SU-DHL-6 (cell line): ENCODE measurements at regions not wholly inside any gene's neighbourhood (a gene's known extent, or its start where the extent isn't known, plus 50 kb on each side); places are given as distances from the start of the nearest gene placed in this dataset.

Experiments used
- EZH2phosphoT487 ChIP-seq: fragments of 200-600 bp; sonication (generic), shearing (Covaris generic); conservative IDR thresholded peaks from 2 replicates; pipeline ENCODE4 v1.6.1; 2018; ENCODE audit warnings: mild to moderate bottlenecking, antibody characterized with exemption, low read length, moderate library complexity, mixed read lengths
- TF ChIP-seq, protein P1 (sequence below): fragments of 200-600 bp; sonication (generic); IDR thresholded peaks from one replicate; pipeline ENCODE4 v1.5.1; 2017; ENCODE audit warnings: antibody characterized with exemption, mild to moderate bottlenecking, low read length, moderate library complexity; ENCODE audit not compliant: insufficient read depth, poor library complexity, severe bottlenecking

DNA sequence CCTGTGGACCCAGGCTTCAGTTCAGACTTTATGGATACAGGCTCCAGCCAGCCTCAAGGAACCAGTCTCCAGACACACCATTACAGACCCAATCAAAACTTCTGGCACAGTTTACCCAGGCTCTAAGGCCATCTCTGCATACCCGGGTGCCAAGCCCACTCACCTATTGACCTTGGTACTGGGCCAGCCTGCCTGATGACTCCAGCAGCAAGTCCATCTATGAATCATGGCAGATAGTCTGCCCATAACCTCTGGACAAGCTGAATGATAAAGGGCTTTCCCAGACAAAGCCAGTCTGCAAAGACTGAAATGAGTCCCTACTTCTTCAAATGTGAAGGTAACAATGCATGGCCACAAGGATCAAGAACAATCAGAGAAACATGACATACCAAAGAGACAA is 1327.1 kb upstream of the C9orf72 start:
- TF ChIP-seq, protein P1, sequence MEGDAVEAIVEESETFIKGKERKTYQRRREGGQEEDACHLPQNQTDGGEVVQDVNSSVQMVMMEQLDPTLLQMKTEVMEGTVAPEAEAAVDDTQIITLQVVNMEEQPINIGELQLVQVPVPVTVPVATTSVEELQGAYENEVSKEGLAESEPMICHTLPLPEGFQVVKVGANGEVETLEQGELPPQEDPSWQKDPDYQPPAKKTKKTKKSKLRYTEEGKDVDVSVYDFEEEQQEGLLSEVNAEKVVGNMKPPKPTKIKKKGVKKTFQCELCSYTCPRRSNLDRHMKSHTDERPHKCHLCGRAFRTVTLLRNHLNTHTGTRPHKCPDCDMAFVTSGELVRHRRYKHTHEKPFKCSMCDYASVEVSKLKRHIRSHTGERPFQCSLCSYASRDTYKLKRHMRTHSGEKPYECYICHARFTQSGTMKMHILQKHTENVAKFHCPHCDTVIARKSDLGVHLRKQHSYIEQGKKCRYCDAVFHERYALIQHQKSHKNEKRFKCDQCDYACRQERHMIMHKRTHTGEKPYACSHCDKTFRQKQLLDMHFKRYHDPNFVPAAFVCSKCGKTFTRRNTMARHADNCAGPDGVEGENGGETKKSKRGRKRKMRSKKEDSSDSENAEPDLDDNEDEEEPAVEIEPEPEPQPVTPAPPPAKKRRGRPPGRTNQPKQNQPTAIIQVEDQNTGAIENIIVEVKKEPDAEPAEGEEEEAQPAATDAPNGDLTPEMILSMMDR: no peak
- TF ChIP-seq EZH2phosphoT487: no peak
